ENCODE measurements at regions not wholly inside any gene's neighbourhood (a gene's known extent, or its start where the extent isn't known, plus 50 kb on each side); places are given as distances from the start of the nearest gene placed in this dataset.
A peak's percentile ranks its signal among the peaks of the same experiment; 100 is the strongest.
"Not testable (repeated sequence)": the region's sequence is repeated elsewhere in the genome, so short reads cannot be mapped to it uniquely, and the experiment has no call there.

GRCh38 chr20:51931371-51931781 lies 129.1 kb upstream of the SALL4 start:
- no peaks in the 10 kb centered on the region for H3K9me3 Mint-ChIP-seq (ENCODE audit: low read depth)
- H3K36me3 Mint-ChIP-seq (ENCODE audit: insufficient read depth) = no peaks in the 10 kb centered on the region
- peak overlapping the region; percentile 3 for H3K4me3 Mint-ChIP-seq (ENCODE audit: low read depth)
- no peak for DNase-seq (ENCODE audit: low spot score, unreplicated experiment)
- no peak for TF ChIP-seq CTCF (IDR thresholded peaks at IDR 0.05; ENCODE audit: unreplicated experiment)
- peaks cover 25% of the 10 kb centered on the region for H3K4me1 Mint-ChIP-seq (ENCODE audit: low read depth)
- H3K27ac Mint-ChIP-seq = peak overlapping the region; percentile 86
- peaks cover 6% of the 10 kb centered on the region for H3K27me3 Mint-ChIP-seq

GRCh38 chr20:51930775-51931174 lies 128.5 kb upstream of the SALL4 start:
- DNase-seq (ENCODE audit: low spot score, unreplicated experiment) = no peak
- H3K27ac Mint-ChIP-seq = no peak overlapping the region
- H3K4me1 Mint-ChIP-seq (ENCODE audit: low read depth) = peaks cover 25% of the 10 kb centered on the region
- TF ChIP-seq CTCF (IDR thresholded peaks at IDR 0.05; ENCODE audit: unreplicated experiment) = no peak
- H3K36me3 Mint-ChIP-seq (ENCODE audit: insufficient read depth) = no peaks in the 10 kb centered on the region
- H3K9me3 Mint-ChIP-seq (ENCODE audit: low read depth) = no peaks in the 10 kb centered on the region
- no peak overlapping the region for H3K4me3 Mint-ChIP-seq (ENCODE audit: low read depth)
- peaks cover 6% of the 10 kb centered on the region for H3K27me3 Mint-ChIP-seq

- DNase-seq (ENCODE audit: low spot score, unreplicated experiment) = no peak
- H3K36me3 Mint-ChIP-seq (ENCODE audit: insufficient read depth) = no peaks in the 10 kb centered on the region
- no peak overlapping the region for H3K4me3 Mint-ChIP-seq (ENCODE audit: low read depth)
- TF ChIP-seq CTCF (IDR thresholded peaks at IDR 0.05; ENCODE audit: unreplicated experiment) = no peak
- H3K27ac Mint-ChIP-seq = no peak overlapping the region
- no peaks in the 10 kb centered on the region for H3K9me3 Mint-ChIP-seq (ENCODE audit: low read depth)
- peaks cover 6% of the 10 kb centered on the region for H3K27me3 Mint-ChIP-seq
- peaks cover 16% of the 10 kb centered on the region for H3K4me1 Mint-ChIP-seq (ENCODE audit: low read depth)
These were observed 126.6 kb upstream of the SALL4 start for GRCh38 chr20:51928931-51929330.

GRCh38 chr20:51927970-51928369 lies 125.6 kb upstream of the SALL4 start:
- peaks cover 19% of the 10 kb centered on the region for H3K4me1 Mint-ChIP-seq (ENCODE audit: low read depth)
- H3K27ac Mint-ChIP-seq; H3K9me3 Mint-ChIP-seq (ENCODE audit: low read depth); H3K27me3 Mint-ChIP-seq; H3K36me3 Mint-ChIP-seq (ENCODE audit: insufficient read depth); DNase-seq (ENCODE audit: low spot score, unreplicated experiment); H3K4me3 Mint-ChIP-seq (ENCODE audit: low read depth): not testable (repeated sequence)

- Mint-ChIP-seq H3K4me3 (ENCODE audit: low read depth) (no peak overlapping the region), H3K27ac (no peak overlapping the region), H3K36me3 (ENCODE audit: insufficient read depth) (no peaks in the 10 kb centered on the region), H3K9me3 (ENCODE audit: low read depth) (no peaks in the 10 kb centered on the region), H3K4me1 (ENCODE audit: low read depth) (peaks cover 25% of the 10 kb centered on the region), H3K27me3 (peaks cover 6% of the 10 kb centered on the region)
- no peak for DNase-seq (ENCODE audit: low spot score, unreplicated experiment)
- no peak for TF ChIP-seq CTCF (IDR thresholded peaks at IDR 0.05; ENCODE audit: unreplicated experiment)
These were observed 124.5 kb upstream of the SALL4 start for GRCh38 chr20:51926670-51927305.

GRCh38 chr20:51924509-51924908 lies 122.2 kb upstream of the SALL4 start:
- TF ChIP-seq CTCF (IDR thresholded peaks at IDR 0.05; ENCODE audit: unreplicated experiment) = no peak
- H3K27me3 Mint-ChIP-seq = peaks cover 6% of the 10 kb centered on the region
- H3K4me1 Mint-ChIP-seq (ENCODE audit: low read depth) = peaks cover 17% of the 10 kb centered on the region
- H3K4me3 Mint-ChIP-seq (ENCODE audit: low read depth) = no peak overlapping the region
- H3K27ac Mint-ChIP-seq = no peak overlapping the region
- H3K36me3 Mint-ChIP-seq (ENCODE audit: insufficient read depth) = no peaks in the 10 kb centered on the region
- H3K9me3 Mint-ChIP-seq (ENCODE audit: low read depth) = no peaks in the 10 kb centered on the region
- no peak for DNase-seq (ENCODE audit: low spot score, unreplicated experiment)
